NCI-H2196 (cell line): ENCODE measurements at regions not wholly inside any gene's neighbourhood (a gene's known extent, or its start where the extent isn't known, plus 50 kb on each side); places are given as distances from the start of the nearest gene placed in this dataset.
"Not testable (repeated sequence)": the region's sequence is repeated elsewhere in the genome, so short reads cannot be mapped to it uniquely, and the experiment has no call there.

Experiments
- DNase-seq: peaks from one replicate; lab custom pipeline; 2025; ENCODE audit not compliant: unreplicated experiment; lab: John Stamatoyannopoulos, UW

- DNase-seq, result not testable (repeated sequence)
Measured at GRCh38 chr13:58714016-58714415, 1082.5 kb downstream of the PCDH17 start.

- DNase-seq, result no peak
Measured at GRCh38 chr13:58721273-58721672, 1089.7 kb downstream of the PCDH17 start.

- no peak for DNase-seq
Measured at GRCh38 chr13:58728126-58728525, 1096.6 kb downstream of the PCDH17 start.

- DNase-seq, result no peak
Measured at GRCh38 chr13:58729361-58729760, 1097.8 kb downstream of the PCDH17 start.

GRCh38 chr13:58744686-58745085, 1113.1 kb downstream of the PCDH17 start:
- DNase-seq, result no peak

GRCh38 chr13:58767566-58767965, 1136.0 kb downstream of the PCDH17 start:
- DNase-seq, result no peak

GRCh38 chr13:58773280-58773859, 1141.8 kb downstream of the PCDH17 start:
- no peak for DNase-seq

GRCh38 chr13:58782736-58783135, 1151.2 kb downstream of the PCDH17 start:
- no peak for DNase-seq

GRCh38 chr13:58792854-58793253, 1161.3 kb downstream of the PCDH17 start:
- DNase-seq, result no peak

- DNase-seq, result no peak
Measured at GRCh38 chr13:58795715-58796114, 1164.2 kb downstream of the PCDH17 start.

GRCh38 chr13:58804832-58805231, 1173.3 kb downstream of the PCDH17 start:
- DNase-seq, result no peak

- DNase-seq, result no peak
Measured at GRCh38 chr13:58806401-58806800, 1174.9 kb downstream of the PCDH17 start.

- no peak for DNase-seq
Measured at GRCh38 chr13:58823701-58824100, 1192.2 kb downstream of the PCDH17 start.

- no peak for DNase-seq
Measured at GRCh38 chr13:58827904-58828303, 1196.4 kb downstream of the PCDH17 start.

GRCh38 chr13:58830841-58831240, 1199.3 kb downstream of the PCDH17 start:
- no peak for DNase-seq

GRCh38 chr13:58838615-58839014, 1207.1 kb downstream of the PCDH17 start:
- DNase-seq, result no peak

GRCh38 chr13:58843071-58843470, 1211.5 kb downstream of the PCDH17 start:
- DNase-seq, result no peak

- no peak for DNase-seq
Measured at GRCh38 chr13:58843567-58843966, 1212.0 kb downstream of the PCDH17 start.

- DNase-seq, result no peak
Measured at GRCh38 chr13:58850161-58850560, 1218.6 kb downstream of the PCDH17 start.

- no peak for DNase-seq
Measured at GRCh38 chr13:58852076-58852475, 1220.5 kb downstream of the PCDH17 start.

GRCh38 chr13:58855283-58855682, 1223.7 kb downstream of the PCDH17 start:
- DNase-seq, result no peak

- no peak for DNase-seq
Measured at GRCh38 chr13:58858870-58859371, 1227.4 kb downstream of the PCDH17 start.

GRCh38 chr13:58865286-58865685, 1233.7 kb downstream of the PCDH17 start:
- DNase-seq, result no peak
